Endothelial cell of umbilical vein (primary cell): ENCODE measurements at regions not wholly inside any gene's neighbourhood (a gene's known extent, or its start where the extent isn't known, plus 50 kb on each side); places are given as distances from the start of the nearest gene placed in this dataset.

ENCODE experiments used
- BruUV-seq: library from RNA; stranded (reverse); fragments of 400-500 nt; replicated peaks from 2 replicates; lab custom pipeline; 2021; lab: Mats Ljungman, UMichigan
- CTCF ChIA-PET: fragments of 300-600, 350-600 bp; sonication (Branson Sonifier 250); formaldehyde crosslinking; loops from one replicate; lab custom pipeline; 2021; ENCODE audit warnings: antibody characterized with exemption, inconsistent platforms; lab: Charles Lee
- POLR2A ChIA-PET: fragments of 300-600, 350-600 bp; sonication (Branson Sonifier 250); formaldehyde crosslinking; loops from one replicate; lab custom pipeline; 2021; ENCODE audit warnings: antibody characterized with exemption, inconsistent platforms; lab: Charles Lee
- DNase-seq: peaks from one replicate; pipeline ENCODE4 v3.0.0-alpha.2; 2011; ENCODE audit warnings: low read depth, low spot score
- FAIRE-seq: peaks from 2 replicates; lab custom pipeline; 2011; peaks lifted over from hg19 to GRCh38; lab: Jason Lieb, UNC
- H2AFZ ChIP-seq: 2 replicates; pipeline ENCODE4 v1.6.0; 2012; ENCODE audit warnings: low read depth, low read length, control low read depth, inconsistent platforms
- H3K27ac ChIP-seq: 2 replicates; pipeline ENCODE4 v1.5.1; 2011; ENCODE audit warnings: low read depth, mild to moderate bottlenecking, control low read depth, low read length, moderate library complexity; ENCODE audit not compliant: insufficient read depth
- H3K27me3 ChIP-seq, 2 experiments: 2 replicates each; pipeline versions ENCODE4 v1.6.0 to v1.6.1; 2011; ENCODE audit warnings: low read length in 2 of 2, mixed read lengths in 1 of 2; ENCODE audit not compliant: control insufficient read depth in 2 of 2, insufficient read depth in 2 of 2
- H3K36me3 ChIP-seq, 2 experiments: 2 replicates in 1 of 2; 3 replicates in 1 of 2; pipeline ENCODE4 v1.5.1; 2011; ENCODE audit warnings: low read length in 2 of 2, mild to moderate bottlenecking in 1 of 2, moderate library complexity in 1 of 2; ENCODE audit not compliant: control insufficient read depth in 2 of 2, insufficient read depth in 2 of 2; ENCODE audit errors: extremely low read depth in 1 of 2
- H3K4me1 ChIP-seq: 3 replicates; pipeline ENCODE4 v1.5.1; 2011; ENCODE audit warnings: mild to moderate bottlenecking, low read length; ENCODE audit not compliant: control insufficient read depth, insufficient read depth; ENCODE audit errors: extremely low read depth
- H3K4me2 ChIP-seq: 2 replicates; pipeline ENCODE4 v1.6.1; 2011; ENCODE audit warnings: low read length, control low read depth, mixed read lengths; ENCODE audit not compliant: insufficient read depth
- H3K4me3 ChIP-seq, 3 experiments: fragments of 200-600 bp in 1 of 3; sonication (generic), shearing (Covaris generic) in 1 of 3; replicated peaks in 1 of 3; 2 replicates each; pipeline ENCODE4 v1.5.1; 2011 to 2016; ENCODE audit warnings: control low read depth in 3 of 3, low read length in 3 of 3, mild to moderate bottlenecking in 2 of 3, inconsistent platforms in 1 of 3, low read depth in 1 of 3, moderate library complexity in 1 of 3; ENCODE audit not compliant: insufficient read depth in 1 of 3
- H3K79me2 ChIP-seq: 2 replicates; pipeline ENCODE4 v1.6.0; 2012; ENCODE audit warnings: low read length, inconsistent platforms; ENCODE audit not compliant: control insufficient read depth, insufficient read depth
- H3K9ac ChIP-seq: replicated peaks from 2 replicates; pipeline ENCODE3; 2011; ENCODE audit warnings: low read length, control low read depth; ENCODE audit not compliant: insufficient read depth; ENCODE audit errors: extremely low read depth
- H3K9me1 ChIP-seq: replicated peaks from 3 replicates; pipeline ENCODE4 v1.6.0; 2011; ENCODE audit warnings: mild to moderate bottlenecking, low read length; ENCODE audit not compliant: control insufficient read depth, insufficient read depth; ENCODE audit errors: extremely low read depth
- H3K9me3 ChIP-seq: replicated peaks from 2 replicates; pipeline ENCODE4 v1.5.1; 2012; ENCODE audit warnings: low read length, inconsistent platforms; ENCODE audit not compliant: control insufficient read depth, insufficient read depth
- H4K20me1 ChIP-seq: replicated peaks from 2 replicates; pipeline ENCODE3; 2011; ENCODE audit warnings: mild to moderate bottlenecking, low read length; ENCODE audit not compliant: control insufficient read depth, insufficient read depth; ENCODE audit errors: extremely low read depth
- CTCF ChIP-seq, 2 donors: IDR thresholded peaks; 1 replicate in 1 of 2; 2 replicates in 1 of 2; pipeline ENCODE4 v1.5.1; 2011; ENCODE audit warnings: low read length in 2 of 2, mild to moderate bottlenecking in 2 of 2, moderate library complexity in 2 of 2, control low read depth in 1 of 2, inconsistent platforms in 1 of 2, low read depth in 1 of 2; ENCODE audit not compliant: insufficient read depth in 1 of 2; ENCODE audit errors: extremely low read depth in 1 of 2
- EZH2 ChIP-seq: IDR thresholded peaks from 2 replicates; pipeline ENCODE4 v1.6.1; 2012; ENCODE audit warnings: borderline replicate concordance, low read depth, mild to moderate bottlenecking, moderate library complexity, low read length, inconsistent platforms; ENCODE audit not compliant: severe bottlenecking
- FOS ChIP-seq: IDR thresholded peaks from 2 replicates; pipeline ENCODE4 v1.6.1; 2011; ENCODE audit warnings: mild to moderate bottlenecking, low read length, moderate library complexity, borderline replicate concordance; ENCODE audit not compliant: insufficient read depth
- GATA2 ChIP-seq: IDR thresholded peaks from 2 replicates; pipeline ENCODE4 v1.7.0; 2011; ENCODE audit warnings: low read depth, mild to moderate bottlenecking, moderate library complexity, mixed read lengths, low read length; ENCODE audit not compliant: insufficient read length, insufficient read depth
- JUN ChIP-seq: IDR thresholded peaks from 2 replicates; pipeline ENCODE4 v1.6.1; 2011; ENCODE audit warnings: borderline replicate concordance, low read depth; ENCODE audit not compliant: insufficient read length, insufficient read depth
- MYC ChIP-seq: IDR thresholded peaks from one replicate; pipeline ENCODE4 v1.6.1; 2011; ENCODE audit warnings: mild to moderate bottlenecking, low read depth, low read length
- POLR2A ChIP-seq: IDR thresholded peaks from 2 replicates; pipeline ENCODE4 v1.6.1; 2012; ENCODE audit warnings: low read depth, mild to moderate bottlenecking, control low read depth, low read length
- POLR2AphosphoS5 ChIP-seq: IDR thresholded peaks from 2 replicates; pipeline ENCODE4 v1.6.1; 2012; ENCODE audit warnings: low read depth, mild to moderate bottlenecking, control low read depth, low read length, moderate library complexity; ENCODE audit not compliant: insufficient read depth
- dilution Hi-C: fragments of 300-500 bp; cut with MboI; formaldehyde crosslinking; loops from one replicate; pipeline ENCODE4 v1.15.0; 2019; ENCODE audit warnings: low sequenced_read_pairs; ENCODE audit not compliant: extremely low pct_ligation_motif_present
- intact Hi-C: fragments of 100-400 bp; cut with micrococcal nuclease; formaldehyde crosslinking; loops from one replicate; pipeline ENCODE4 v1.10.0; 2022
- TF ChIP-seq, protein P1 (sequence below): IDR thresholded peaks from 2 replicates; pipeline ENCODE4 v1.6.1; 2011; ENCODE audit not compliant: insufficient read depth, insufficient read length

- peaks cover 0 to 1% of the 10 kb centered on the region in 2 experiments for H3K27me3 ChIP-seq
- no peaks in the 10 kb centered on the region for H3K36me3 ChIP-seq
- H4K20me1 ChIP-seq = no peaks in the 10 kb centered on the region
- DNase-seq = no peak
- no peak overlapping the region for H3K4me2 ChIP-seq
- intact Hi-C loops = no loop called here
- POLR2A ChIA-PET = no interaction called here
- no peak overlapping the region for H3K4me3 ChIP-seq
- no peaks in the 10 kb centered on the region for H3K4me1 ChIP-seq
- dilution Hi-C loops = no loop called here
- H3K27ac ChIP-seq = no peak overlapping the region
- no peaks in the 10 kb centered on the region for H3K9me3 ChIP-seq
- H3K9ac ChIP-seq = no peak overlapping the region
- BruUV-seq = no TSS peak
- H2AFZ ChIP-seq = no peak overlapping the region
- H3K79me2 ChIP-seq = no peaks in the 10 kb centered on the region
- TF ChIP-seq EZH2 (no peak), MYC (no peak), FOS (no peak), POLR2AphosphoS5 (no peak), JUN (no peak), GATA2 (no peak), CTCF (IDR thresholded peaks at IDR 0.05; ENCODE audit: extremely low read depth in 1 of 2, insufficient read depth in 1 of 2, low read depth in 1 of 2, low read length in 2 of 2) (no peak), POLR2A (no peak)
- TF ChIP-seq, protein P1, sequence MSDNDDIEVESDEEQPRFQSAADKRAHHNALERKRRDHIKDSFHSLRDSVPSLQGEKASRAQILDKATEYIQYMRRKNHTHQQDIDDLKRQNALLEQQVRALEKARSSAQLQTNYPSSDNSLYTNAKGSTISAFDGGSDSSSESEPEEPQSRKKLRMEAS = no peak
- FAIRE-seq = no peak
- CTCF ChIA-PET = no interaction called here
- no peaks in the 10 kb centered on the region for H3K9me1 ChIP-seq
Observed at GRCh38 chr20:48231253-48231930, 446.1 kb upstream of the SULF2 start.
